H9 (cell line): ENCODE measurements at regions not wholly inside any gene's neighbourhood (a gene's known extent, or its start where the extent isn't known, plus 50 kb on each side); places are given as distances from the start of the nearest gene placed in this dataset.

Experiments
- DNase-seq: peaks from one replicate; pipeline ENCODE4 v3.0.0-alpha.2; 2017
- H2AFZ ChIP-seq: one replicate; pipeline ENCODE4 v1.6.1; 2013; ENCODE audit warnings: mild to moderate bottlenecking, low read length, control low read depth, moderate library complexity
- H2AK5ac ChIP-seq: 2 replicates; pipeline ENCODE4 v1.6.1; 2013; ENCODE audit warnings: low read length, control low read depth, mixed read lengths; ENCODE audit not compliant: insufficient read length
- H2BK120ac ChIP-seq: one replicate; pipeline ENCODE4 v1.6.1; 2013; ENCODE audit warnings: low read depth, mild to moderate bottlenecking, low read length, control low read depth, inconsistent platforms; ENCODE audit not compliant: poor library complexity, severe bottlenecking
- H2BK12ac ChIP-seq: 2 replicates; pipeline ENCODE4 v1.6.1; 2013; ENCODE audit warnings: low read length, control low read depth, mixed read lengths, low read depth; ENCODE audit not compliant: insufficient read length
- H2BK15ac ChIP-seq: 2 replicates; pipeline ENCODE4 v1.6.1; 2013; ENCODE audit warnings: low read depth, low read length, control low read depth
- H2BK20ac ChIP-seq: one replicate; pipeline ENCODE4 v1.6.1; 2013; ENCODE audit warnings: low read depth, mild to moderate bottlenecking, low read length, control low read depth, inconsistent platforms; ENCODE audit not compliant: poor library complexity, severe bottlenecking
- H2BK5ac ChIP-seq: 2 replicates; pipeline ENCODE4 v1.6.1; 2013; ENCODE audit warnings: low read length, control low read depth, mixed read lengths; ENCODE audit not compliant: insufficient read length
- H3K14ac ChIP-seq: 2 replicates; pipeline ENCODE4 v1.6.1; 2013; ENCODE audit warnings: low read length, control low read depth; ENCODE audit not compliant: insufficient read depth
- H3K18ac ChIP-seq: 2 replicates; pipeline ENCODE4 v1.6.1; 2013; ENCODE audit warnings: low read depth, mild to moderate bottlenecking, mixed read lengths, low read length, control low read depth; ENCODE audit not compliant: insufficient read length
- H3K23ac ChIP-seq: 2 replicates; pipeline ENCODE4 v1.6.1; 2013; ENCODE audit warnings: low read length, control low read depth, mixed read lengths, low read depth; ENCODE audit not compliant: insufficient read length
- H3K23me2 ChIP-seq: 2 replicates; pipeline ENCODE4 v1.6.1; 2013; ENCODE audit warnings: low read depth, mild to moderate bottlenecking, mixed read lengths, low read length, control low read depth; ENCODE audit not compliant: insufficient read length, poor library complexity, severe bottlenecking
- H3K27ac ChIP-seq: 2 replicates; pipeline ENCODE4 v1.5.1; 2013; ENCODE audit warnings: low read length, control low read depth, mixed read lengths, low read depth; ENCODE audit not compliant: insufficient read length
- H3K27me3 ChIP-seq: 2 replicates; pipeline ENCODE4 v1.6.1; 2013; ENCODE audit warnings: low read length, control low read depth, inconsistent platforms; ENCODE audit not compliant: insufficient read depth
- H3K4ac ChIP-seq: 2 replicates; pipeline ENCODE4 v1.6.1; 2013; ENCODE audit warnings: low read depth, mild to moderate bottlenecking, control low read depth, inconsistent platforms, low read length, moderate library complexity
- H3K4me1 ChIP-seq: 2 replicates; pipeline ENCODE4 v1.6.1; 2013; ENCODE audit warnings: low read length, control low read depth, inconsistent platforms; ENCODE audit not compliant: insufficient read depth
- H3K4me2 ChIP-seq: 2 replicates; pipeline ENCODE4 v1.6.1; 2013; ENCODE audit warnings: low read length, control low read depth, mixed read lengths; ENCODE audit not compliant: insufficient read length, insufficient read depth
- H3K56ac ChIP-seq: 2 replicates; pipeline ENCODE4 v1.6.1; 2013; ENCODE audit warnings: low read depth, mild to moderate bottlenecking, mixed read lengths, low read length, control low read depth; ENCODE audit not compliant: insufficient read length
- H3K79me1 ChIP-seq: 2 replicates; pipeline ENCODE4 v1.6.1; 2013; ENCODE audit warnings: low read depth, mild to moderate bottlenecking, moderate library complexity, low read length, control low read depth, inconsistent platforms; ENCODE audit not compliant: insufficient read depth, poor library complexity, severe bottlenecking
- H3K79me2 ChIP-seq: 2 replicates; pipeline ENCODE4 v1.6.1; 2013; ENCODE audit warnings: low read length, control low read depth, inconsistent platforms; ENCODE audit not compliant: insufficient read depth
- H3K9ac ChIP-seq: 2 replicates; pipeline ENCODE4 v1.6.1; 2013; ENCODE audit warnings: low read length, control low read depth, mixed read lengths; ENCODE audit not compliant: insufficient read length; ENCODE audit errors: extremely low read depth
- H3K9me3 ChIP-seq: one replicate; pipeline ENCODE4 v1.6.1; 2013; ENCODE audit warnings: low read depth, low read length, inconsistent platforms; ENCODE audit not compliant: control insufficient read depth
- H3T11ph ChIP-seq: one replicate; pipeline ENCODE4 v1.6.1; 2013; ENCODE audit warnings: mild to moderate bottlenecking, low read length, control low read depth, inconsistent platforms
- H4K20me1 ChIP-seq: one replicate; pipeline ENCODE4 v1.6.1; 2013; ENCODE audit not compliant: control insufficient read depth, insufficient read length, insufficient read depth
- H4K5ac ChIP-seq: 2 replicates; pipeline ENCODE4 v1.6.1; 2013; ENCODE audit warnings: low read depth, mild to moderate bottlenecking, mixed read lengths, low read length, control low read depth; ENCODE audit not compliant: insufficient read length
- H4K8ac ChIP-seq: replicated peaks from 2 replicates; pipeline ENCODE4 v1.6.1; 2013; ENCODE audit warnings: low read length, control low read depth, mixed read lengths, low read depth; ENCODE audit not compliant: insufficient read length
- H4K91ac ChIP-seq: 2 replicates; pipeline ENCODE4 v1.6.1; 2013; ENCODE audit warnings: low read depth, mild to moderate bottlenecking, moderate library complexity, mixed read lengths, low read length, control low read depth; ENCODE audit not compliant: insufficient read length
- H3K27ac Mint-ChIP-seq, 3 experiments: 2 replicates in 2 of 3; 3 replicates in 1 of 3; pipeline ENCODE4 v1.8.0; 2020 to 2021; ENCODE audit warnings: mixed read lengths in 3 of 3, mild to moderate bottlenecking in 1 of 3, moderate library complexity in 1 of 3
- H3K27me3 Mint-ChIP-seq: 2 replicates; pipeline ENCODE4 v1.8.0; 2021; ENCODE audit warnings: low read depth, mild to moderate bottlenecking, moderate library complexity, mixed read lengths
- H3K36me3 Mint-ChIP-seq, 3 experiments: 2 replicates in 2 of 3; 3 replicates in 1 of 3; pipeline ENCODE4 v1.8.0; 2020 to 2021; ENCODE audit warnings: low read depth in 3 of 3, mixed read lengths in 3 of 3; ENCODE audit not compliant: insufficient read depth in 1 of 3
- H3K4me1 Mint-ChIP-seq, 2 experiments: 2 replicates each; pipeline ENCODE4 v1.8.0; 2020; ENCODE audit warnings: mixed read lengths in 2 of 2
- H3K4me3 Mint-ChIP-seq, 2 experiments: 2 replicates in 1 of 2; 3 replicates in 1 of 2; pipeline ENCODE4 v1.8.0; 2020 to 2021; ENCODE audit warnings: mild to moderate bottlenecking in 2 of 2, mixed read lengths in 2 of 2, moderate library complexity in 1 of 2
- H3K9me3 Mint-ChIP-seq, 2 experiments: 2 replicates in 1 of 2; 3 replicates in 1 of 2; pipeline ENCODE4 v1.8.0; 2020; ENCODE audit warnings: mild to moderate bottlenecking in 2 of 2, mixed read lengths in 2 of 2, moderate library complexity in 1 of 2
- WGBS: extraction: QIAGEN DNeasy Blood & Tissue Kit; methylation state at CpG from one replicate; pipeline ENCODE4 v1.1.7; 2013; ENCODE audit warnings: missing lambda C conversion rate, low lambda C conversion rate, mixed read lengths; ENCODE audit not compliant: insufficient read length; ENCODE audit errors: extremely low coverage; 5-methylcytosine and 5-hydroxymethylcytosine counted together
- TF ChIP-seq, protein P1 (sequence below): fragments of 200-600 bp; sonication (generic); conservative IDR thresholded peaks from 3 replicates; pipeline ENCODE4 v1.8.0; 2021; ENCODE audit warnings: antibody characterized with exemption, mild to moderate bottlenecking

DNA sequence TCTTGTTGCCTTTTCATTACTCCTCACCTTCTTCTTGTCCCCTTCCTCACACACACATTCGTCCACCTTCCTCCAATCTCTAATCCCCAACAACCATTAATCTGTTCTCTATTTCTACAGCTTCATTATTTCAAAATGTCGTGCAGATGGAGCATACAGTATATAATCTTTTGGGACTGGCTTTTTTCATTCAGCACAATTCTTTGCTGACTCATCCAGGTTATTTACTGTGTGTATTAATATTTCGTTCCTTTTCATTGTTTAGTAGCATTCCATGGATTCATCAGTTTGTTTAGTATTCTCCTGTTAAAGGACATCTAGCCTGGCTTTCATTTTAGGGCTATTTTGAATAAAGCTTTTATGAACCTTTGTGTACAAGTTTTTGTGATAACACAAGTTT is 159.3 kb downstream of the PTPN20 start:
- DNase-seq, result no peak
- H3K4me2 ChIP-seq, result no peak overlapping the region
- H3K79me2 ChIP-seq, result no peaks in the 10 kb centered on the region
- no peak overlapping the region for H2BK20ac ChIP-seq
- H4K5ac ChIP-seq, result no peak overlapping the region
- H3K36me3 Mint-ChIP-seq, result no peaks in the 10 kb centered on the region
- no peak overlapping the region for H4K8ac ChIP-seq
- no peaks in the 10 kb centered on the region for H3K4me1 Mint-ChIP-seq
- no peak overlapping the region for H4K91ac ChIP-seq
- no peak overlapping the region for H2BK5ac ChIP-seq
- no peak overlapping the region for H2BK15ac ChIP-seq
- H3K18ac ChIP-seq, result no peak overlapping the region
- H3K27me3 ChIP-seq, result no peaks in the 10 kb centered on the region
- no peak overlapping the region for H2BK12ac ChIP-seq
- no peaks in the 10 kb centered on the region for H3K9me3 ChIP-seq
- no peak overlapping the region for H2BK120ac ChIP-seq
- H3K23me2 ChIP-seq, result no peaks in the 10 kb centered on the region
- H3K4me3 Mint-ChIP-seq, result no peak overlapping the region
- H4K20me1 ChIP-seq, result no peaks in the 10 kb centered on the region
- no peaks in the 10 kb centered on the region for H3K4me1 ChIP-seq
- H2AK5ac ChIP-seq, result no peak overlapping the region
- peaks cover 3% of the 10 kb centered on the region; the same call in 1 of the 2 replicates for H3K27me3 Mint-ChIP-seq
- H2AFZ ChIP-seq, result no peak overlapping the region
- H3K27ac Mint-ChIP-seq, result no peak overlapping the region
- no peak overlapping the region for H3K23ac ChIP-seq
- no peak overlapping the region for H3K56ac ChIP-seq
- WGBS, result 100% methylated on average over 1 of the region's 3 CpGs
- H3K9ac ChIP-seq, result no peak overlapping the region
- no peak overlapping the region for H3T11ph ChIP-seq
- H3K79me1 ChIP-seq, result no peaks in the 10 kb centered on the region
- no peak overlapping the region for H3K14ac ChIP-seq
- no peaks in the 10 kb centered on the region for H3K9me3 Mint-ChIP-seq
- no peak overlapping the region for H3K4ac ChIP-seq
- no peak overlapping the region for H3K27ac ChIP-seq
- TF ChIP-seq, protein P1, sequence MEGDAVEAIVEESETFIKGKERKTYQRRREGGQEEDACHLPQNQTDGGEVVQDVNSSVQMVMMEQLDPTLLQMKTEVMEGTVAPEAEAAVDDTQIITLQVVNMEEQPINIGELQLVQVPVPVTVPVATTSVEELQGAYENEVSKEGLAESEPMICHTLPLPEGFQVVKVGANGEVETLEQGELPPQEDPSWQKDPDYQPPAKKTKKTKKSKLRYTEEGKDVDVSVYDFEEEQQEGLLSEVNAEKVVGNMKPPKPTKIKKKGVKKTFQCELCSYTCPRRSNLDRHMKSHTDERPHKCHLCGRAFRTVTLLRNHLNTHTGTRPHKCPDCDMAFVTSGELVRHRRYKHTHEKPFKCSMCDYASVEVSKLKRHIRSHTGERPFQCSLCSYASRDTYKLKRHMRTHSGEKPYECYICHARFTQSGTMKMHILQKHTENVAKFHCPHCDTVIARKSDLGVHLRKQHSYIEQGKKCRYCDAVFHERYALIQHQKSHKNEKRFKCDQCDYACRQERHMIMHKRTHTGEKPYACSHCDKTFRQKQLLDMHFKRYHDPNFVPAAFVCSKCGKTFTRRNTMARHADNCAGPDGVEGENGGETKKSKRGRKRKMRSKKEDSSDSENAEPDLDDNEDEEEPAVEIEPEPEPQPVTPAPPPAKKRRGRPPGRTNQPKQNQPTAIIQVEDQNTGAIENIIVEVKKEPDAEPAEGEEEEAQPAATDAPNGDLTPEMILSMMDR, result no peak
